ENCODE measurements at regions not wholly inside any gene's neighbourhood (a gene's known extent, or its start where the extent isn't known, plus 50 kb on each side); places are given as distances from the start of the nearest gene placed in this dataset.

GRCh38 chr7:109094-109493, 83.3 kb upstream of the FAM20C start:
- Histone ChIP-seq H3K27ac (ENCODE audit: low read depth, low read length) (no peak overlapping the region), H3K4me3 (ENCODE audit: low read depth in 1 of 5, low read length in 5 of 5) (no peak overlapping the region)

DNA sequence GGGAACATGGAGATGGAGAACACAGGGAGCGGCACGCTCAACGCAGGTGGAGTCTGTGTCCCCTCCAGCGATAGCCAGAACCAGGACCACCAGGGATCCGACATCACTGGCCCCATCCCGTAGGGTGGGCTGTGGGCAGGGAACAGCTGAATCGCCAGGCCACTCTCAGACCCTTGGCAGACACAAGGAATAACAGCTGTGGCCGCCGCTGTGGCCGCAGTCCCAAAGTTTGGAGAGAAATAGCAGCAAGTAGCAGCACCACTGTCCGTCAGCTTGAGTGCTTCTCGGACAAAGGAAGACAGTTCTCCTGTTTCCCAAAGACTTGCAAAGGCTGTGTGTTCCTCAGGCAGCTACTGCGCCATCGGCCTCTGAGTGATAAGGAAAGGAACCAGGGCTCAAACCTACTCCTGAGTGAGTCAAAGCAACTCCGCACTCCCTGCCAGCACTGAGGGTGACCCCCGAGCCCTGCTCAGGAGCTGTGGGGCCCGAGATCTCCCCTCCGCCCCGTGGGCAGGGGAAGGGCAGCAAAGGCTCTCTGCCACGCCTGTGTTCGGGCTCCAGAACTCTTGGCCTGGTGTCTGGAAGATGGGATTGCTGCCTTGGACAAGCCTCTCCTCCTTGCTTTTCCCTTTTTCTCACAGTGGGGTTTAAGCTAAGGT, 82.3 kb upstream of the FAM20C start:
- H3K9ac ChIP-seq (ENCODE audit: low read length in 5 of 5): no peak overlapping the region
- H3K27ac ChIP-seq (ENCODE audit: low read depth, low read length): no peak overlapping the region
- peaks cover 0 to 4% (median 3%) of the 10 kb centered on the region in 5 donors for H3K27me3 ChIP-seq (ENCODE audit: control insufficient read depth in 5 of 5, insufficient read depth in 4 of 5, low read length in 5 of 5)
- peaks cover 0 to 7% (median 2%) of the 10 kb centered on the region in 5 donors for H3K9me3 ChIP-seq (ENCODE audit: control insufficient read depth in 5 of 5, low read length in 5 of 5)
- H3K4me1 ChIP-seq (ENCODE audit: control insufficient read depth in 5 of 5, insufficient read depth in 5 of 5, low read length in 5 of 5): peaks cover 0 to 19% (median 2%) of the 10 kb centered on the region in 5 donors
- no peaks in the 10 kb centered on the region for H3K36me3 ChIP-seq (ENCODE audit: control insufficient read depth in 5 of 5, insufficient read depth in 5 of 5, low read length in 5 of 5)
- H3K4me3 ChIP-seq (ENCODE audit: low read depth in 1 of 5, low read length in 5 of 5): no peak overlapping the region

More at GRCh38 chr7:109094-109493, 83.3 kb upstream of the FAM20C start:
- Histone ChIP-seq H3K9ac (ENCODE audit: low read length in 5 of 5) (no peak overlapping the region), H3K9me3 (ENCODE audit: control insufficient read depth in 5 of 5, low read length in 5 of 5) (peaks cover 0 to 7% (median 2%) of the 10 kb centered on the region in 5 donors), H3K4me1 (ENCODE audit: control insufficient read depth in 5 of 5, insufficient read depth in 5 of 5, low read length in 5 of 5) (peaks cover 0 to 10% (median 0%) of the 10 kb centered on the region in 5 donors), H3K27me3 (ENCODE audit: control insufficient read depth in 5 of 5, insufficient read depth in 4 of 5, low read length in 5 of 5) (peaks cover 0 to 5% (median 3%) of the 10 kb centered on the region in 5 donors), H3K36me3 (ENCODE audit: control insufficient read depth in 5 of 5, insufficient read depth in 5 of 5, low read length in 5 of 5) (no peaks in the 10 kb centered on the region)

GRCh38 chr7:110557-111232, 81.7 kb upstream of the FAM20C start:
- peaks cover 0 to 7% (median 2%) of the 10 kb centered on the region in 5 donors for H3K9me3 ChIP-seq (ENCODE audit: control insufficient read depth in 5 of 5, low read length in 5 of 5)
- H3K27ac ChIP-seq (ENCODE audit: low read depth, low read length): no peak overlapping the region
- no peak overlapping the region for H3K9ac ChIP-seq (ENCODE audit: low read length in 5 of 5)
- peaks cover 5 to 26% (median 9%) of the 10 kb centered on the region in 5 donors for H3K4me1 ChIP-seq (ENCODE audit: control insufficient read depth in 5 of 5, insufficient read depth in 5 of 5, low read length in 5 of 5)
- no peaks in the 10 kb centered on the region for H3K36me3 ChIP-seq (ENCODE audit: control insufficient read depth in 5 of 5, insufficient read depth in 5 of 5, low read length in 5 of 5)
- H3K27me3 ChIP-seq (ENCODE audit: control insufficient read depth in 5 of 5, insufficient read depth in 4 of 5, low read length in 5 of 5): peaks cover 0 to 4% (median 0%) of the 10 kb centered on the region in 5 donors
- no peak overlapping the region for H3K4me3 ChIP-seq (ENCODE audit: low read depth in 1 of 5, low read length in 5 of 5)

DNA sequence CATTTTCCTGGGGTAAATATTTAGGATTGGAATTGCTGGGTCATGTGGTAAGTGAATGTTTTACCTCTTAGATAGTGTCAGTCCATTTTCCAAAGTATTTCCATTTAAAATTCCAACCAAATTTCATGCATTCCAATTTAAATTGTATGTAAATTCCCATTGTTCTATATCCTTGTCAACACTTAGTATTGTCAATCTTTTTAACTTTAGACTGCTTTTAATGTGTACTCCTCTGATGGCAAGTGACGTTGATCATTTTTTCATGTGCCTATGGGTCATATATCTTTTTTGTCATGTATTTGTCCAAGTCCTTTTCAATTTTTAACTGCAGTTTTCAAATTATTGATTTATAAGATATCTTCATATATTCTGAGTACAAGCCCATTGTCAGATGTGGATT, 80.8 kb upstream of the FAM20C start:
- Histone ChIP-seq H3K9ac (ENCODE audit: low read length in 5 of 5) (no peak overlapping the region), H3K4me1 (ENCODE audit: control insufficient read depth in 5 of 5, insufficient read depth in 5 of 5, low read length in 5 of 5) (peaks cover 9 to 35% (median 16%) of the 10 kb centered on the region in 5 donors), H3K9me3 (ENCODE audit: control insufficient read depth in 5 of 5, low read length in 5 of 5) (peaks cover 0 to 7% (median 2%) of the 10 kb centered on the region in 5 donors), H3K36me3 (ENCODE audit: control insufficient read depth in 5 of 5, insufficient read depth in 5 of 5, low read length in 5 of 5) (no peaks in the 10 kb centered on the region), H3K27ac (ENCODE audit: low read depth, low read length) (no peak overlapping the region), H3K4me3 (ENCODE audit: low read depth in 1 of 5, low read length in 5 of 5) (no peak overlapping the region), H3K27me3 (ENCODE audit: control insufficient read depth in 5 of 5, insufficient read depth in 4 of 5, low read length in 5 of 5) (peaks cover 0 to 4% (median 0%) of the 10 kb centered on the region in 5 donors)

GRCh38 chr7:112881-113280, 79.5 kb upstream of the FAM20C start:
- H3K36me3 ChIP-seq (ENCODE audit: control insufficient read depth in 5 of 5, insufficient read depth in 5 of 5, low read length in 5 of 5): no peaks in the 10 kb centered on the region
- H3K27ac ChIP-seq (ENCODE audit: low read depth, low read length): no peak overlapping the region

GRCh38 chr7:115274-115911, 77.0 kb upstream of the FAM20C start:
- Histone ChIP-seq H3K27ac (ENCODE audit: low read depth, low read length) (no peak overlapping the region), H3K27me3 (ENCODE audit: control insufficient read depth in 5 of 5, insufficient read depth in 4 of 5, low read length in 5 of 5) (peaks cover 0 to 16% (median 5%) of the 10 kb centered on the region in 5 donors), H3K9me3 (ENCODE audit: control insufficient read depth in 5 of 5, low read length in 5 of 5) (peaks cover 0 to 7% (median 2%) of the 10 kb centered on the region in 5 donors), H3K4me3 (ENCODE audit: low read depth in 1 of 5, low read length in 5 of 5) (peak overlapping the region in 2 of 5 donors; percentile 19 to 25), H3K4me1 (ENCODE audit: control insufficient read depth in 5 of 5, insufficient read depth in 5 of 5, low read length in 5 of 5) (peaks cover 9 to 49% (median 36%) of the 10 kb centered on the region in 5 donors), H3K9ac (ENCODE audit: low read length in 5 of 5) (no peak overlapping the region), H3K36me3 (ENCODE audit: control insufficient read depth in 5 of 5, insufficient read depth in 5 of 5, low read length in 5 of 5) (no peaks in the 10 kb centered on the region)

More at GRCh38 chr7:112881-113280, 79.5 kb upstream of the FAM20C start:
- H3K9me3 ChIP-seq (ENCODE audit: control insufficient read depth in 5 of 5, low read length in 5 of 5): peaks cover 0 to 7% (median 2%) of the 10 kb centered on the region in 5 donors
- no peak overlapping the region for H3K9ac ChIP-seq (ENCODE audit: low read length in 5 of 5)
- H3K27me3 ChIP-seq (ENCODE audit: control insufficient read depth in 5 of 5, insufficient read depth in 4 of 5, low read length in 5 of 5): peaks cover 0 to 4% (median 0%) of the 10 kb centered on the region in 5 donors
- H3K4me1 ChIP-seq (ENCODE audit: control insufficient read depth in 5 of 5, insufficient read depth in 5 of 5, low read length in 5 of 5): peaks cover 9 to 38% (median 17%) of the 10 kb centered on the region in 5 donors
- H3K4me3 ChIP-seq (ENCODE audit: low read depth in 1 of 5, low read length in 5 of 5): no peak overlapping the region

DNA sequence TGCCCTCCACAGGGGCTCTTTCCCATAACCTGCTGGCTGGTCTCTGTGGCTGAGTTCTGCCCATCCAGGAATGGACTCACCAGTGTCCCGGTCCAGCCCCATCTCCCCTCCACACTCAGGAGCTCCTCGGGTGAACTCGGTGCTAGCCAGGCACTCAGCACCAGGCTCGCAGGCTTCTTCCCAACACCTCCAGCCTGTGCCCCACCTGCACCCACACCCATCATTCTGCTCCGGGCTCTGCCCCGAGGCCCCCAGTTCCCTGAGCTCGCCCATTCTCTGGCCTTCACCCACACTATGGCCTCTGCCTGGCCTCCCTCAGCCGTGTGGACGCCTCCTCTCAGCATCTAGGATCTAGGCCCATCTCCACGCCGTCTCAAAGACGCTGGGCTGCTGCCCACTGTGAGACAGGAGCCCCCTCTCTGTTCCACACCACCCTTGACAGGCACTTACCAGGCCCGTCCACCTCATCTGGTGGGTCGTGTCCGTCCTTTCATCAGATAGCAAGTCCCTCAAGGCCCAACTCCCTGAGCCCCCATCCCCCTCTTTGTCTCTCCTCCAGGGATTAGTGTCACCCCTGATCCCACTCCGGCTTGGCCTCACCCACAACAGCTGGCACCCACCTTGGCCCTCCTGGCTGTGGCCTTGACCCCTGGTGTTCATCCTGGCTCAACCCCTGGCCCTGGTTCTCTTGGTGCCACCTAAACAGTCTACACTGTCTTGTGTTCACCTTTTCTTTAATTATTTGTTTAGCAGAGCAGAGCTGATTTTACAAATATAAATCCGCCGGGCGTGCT, 76.0 kb upstream of the FAM20C start:
- Histone ChIP-seq H3K27me3 (ENCODE audit: control insufficient read depth in 5 of 5, insufficient read depth in 4 of 5, low read length in 5 of 5) (peaks cover 0 to 16% (median 5%) of the 10 kb centered on the region in 5 donors), H3K4me3 (ENCODE audit: low read depth in 1 of 5, low read length in 5 of 5) (peak overlapping the region in 1 of 5 donors; percentile 25), H3K36me3 (ENCODE audit: control insufficient read depth in 5 of 5, insufficient read depth in 5 of 5, low read length in 5 of 5) (no peaks in the 10 kb centered on the region), H3K9me3 (ENCODE audit: control insufficient read depth in 5 of 5, low read length in 5 of 5) (peaks cover 0 to 4% (median 1%) of the 10 kb centered on the region in 5 donors), H3K27ac (ENCODE audit: low read depth, low read length) (no peak overlapping the region), H3K9ac (ENCODE audit: low read length in 5 of 5) (no peak overlapping the region), H3K4me1 (ENCODE audit: control insufficient read depth in 5 of 5, insufficient read depth in 5 of 5, low read length in 5 of 5) (peaks cover 9 to 49% (median 36%) of the 10 kb centered on the region in 5 donors)

- no peaks in the 10 kb centered on the region for H3K9me3 ChIP-seq (ENCODE audit: control insufficient read depth in 5 of 5, low read length in 5 of 5)
- no peaks in the 10 kb centered on the region for H3K36me3 ChIP-seq (ENCODE audit: control insufficient read depth in 5 of 5, insufficient read depth in 5 of 5, low read length in 5 of 5)
- H3K4me3 ChIP-seq (ENCODE audit: low read depth in 1 of 5, low read length in 5 of 5): no peak overlapping the region
- peaks cover 9 to 49% (median 38%) of the 10 kb centered on the region in 5 donors for H3K4me1 ChIP-seq (ENCODE audit: control insufficient read depth in 5 of 5, insufficient read depth in 5 of 5, low read length in 5 of 5)
- no peak overlapping the region for H3K9ac ChIP-seq (ENCODE audit: low read length in 5 of 5)
- H3K27me3 ChIP-seq (ENCODE audit: control insufficient read depth in 5 of 5, insufficient read depth in 4 of 5, low read length in 5 of 5): peaks cover 0 to 16% (median 5%) of the 10 kb centered on the region in 5 donors
- no peak overlapping the region for H3K27ac ChIP-seq (ENCODE audit: low read depth, low read length)
Observed at GRCh38 chr7:117836-118614, 74.3 kb upstream of the FAM20C start.

All from subcutaneous abdominal adipose tissue (tissue), 5 donors.